ENCODE measurements at regions not wholly inside any gene's neighbourhood (a gene's known extent, or its start where the extent isn't known, plus 50 kb on each side); places are given as distances from the start of the nearest gene placed in this dataset.

DNA sequence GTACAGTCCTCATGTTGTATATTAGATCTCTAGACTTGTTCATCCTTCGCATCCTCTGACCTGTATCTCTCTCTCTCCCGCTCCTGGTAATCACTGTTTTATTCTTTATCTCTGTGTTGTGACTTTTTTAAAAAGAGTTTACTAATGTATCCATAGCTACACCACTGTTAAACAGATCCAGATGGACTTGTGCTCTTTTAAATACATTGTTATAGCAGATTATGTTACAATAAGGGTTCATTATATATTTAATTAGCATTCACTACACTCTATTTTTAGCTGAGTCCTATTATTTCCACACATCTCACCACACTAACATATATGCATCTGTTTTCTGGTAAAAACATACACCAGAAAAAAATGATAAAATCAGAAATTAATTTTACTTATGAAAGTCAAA lies 90.5 kb downstream of the RBM43 start:
- Histone ChIP-seq H3K9me3 (ENCODE audit: control insufficient read depth in 1 of 2, low read length in 2 of 2) (no peaks in the 10 kb centered on the region), H3K27ac (ENCODE audit: low read depth, low read length) (no peak overlapping the region), H3K36me3 (ENCODE audit: insufficient read depth, low read length) (no peaks in the 10 kb centered on the region), H3K4me3 (ENCODE audit: low read length in 2 of 2) (no peak overlapping the region), H3K27me3 (ENCODE audit: insufficient read depth, low read length) (no peaks in the 10 kb centered on the region), H3K4me1 (ENCODE audit: insufficient read depth, low read length) (no peaks in the 10 kb centered on the region)
- no peak overlapping the region for H3K4me3 Mint-ChIP-seq
- DNase-seq, result no peak
- POLR2A ChIA-PET (ENCODE audit: partially characterized antibody), result no interaction called here
- no peaks in the 10 kb centered on the region for H3K9me3 Mint-ChIP-seq
- H3K27me3 Mint-ChIP-seq, result peaks cover 3 to 4% of the 10 kb centered on the region in 2 donors
- no peaks in the 10 kb centered on the region for H3K4me1 Mint-ChIP-seq
- H3K36me3 Mint-ChIP-seq, result no peaks in the 10 kb centered on the region
- CTCF ChIA-PET (ENCODE audit: partially characterized antibody), result no interaction called here
- H3K27ac Mint-ChIP-seq, result no peak overlapping the region
- intact Hi-C loops (cut with micrococcal nuclease), result no loop called here

DNA sequence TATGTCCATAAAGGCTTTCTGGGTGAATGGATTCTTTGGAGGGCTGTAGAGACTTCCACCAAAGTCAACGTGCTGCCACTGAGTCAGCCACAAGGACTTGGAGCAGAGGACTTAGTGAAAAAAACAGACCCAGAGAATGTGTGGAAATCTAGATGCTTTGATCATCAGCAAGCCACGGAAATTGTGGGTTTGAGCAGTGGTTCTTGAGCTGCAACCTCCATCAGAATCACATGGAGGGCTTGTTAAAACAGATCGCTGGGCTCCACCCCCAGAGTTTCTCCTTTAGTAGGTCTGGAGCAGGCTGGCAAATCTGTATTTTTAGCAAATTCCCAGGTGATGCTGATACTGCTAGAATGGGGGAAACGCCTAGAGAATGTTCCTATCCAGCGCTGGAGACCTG lies 95.3 kb downstream of the RBM43 start:
- Mint-ChIP-seq H3K27me3 (peaks cover 6 to 7% of the 10 kb centered on the region in 2 donors), H3K4me1 (peaks cover 0 to 2% (median 0%) of the 10 kb centered on the region in 4 donors), H3K9me3 (peaks cover 0 to 2% (median 0%) of the 10 kb centered on the region in 8 donors), H3K36me3 (no peaks in the 10 kb centered on the region), H3K4me3 (no peak overlapping the region), H3K27ac (no peak overlapping the region)
- DNase-seq, result no peak
- intact Hi-C loops (cut with micrococcal nuclease), result no loop called here
- no peaks in the 10 kb centered on the region for H3K27me3 ChIP-seq (ENCODE audit: insufficient read depth, low read length)
- no peak overlapping the region for H3K4me3 ChIP-seq (ENCODE audit: low read length in 2 of 2)
- H3K36me3 ChIP-seq (ENCODE audit: insufficient read depth, low read length), result no peaks in the 10 kb centered on the region
- H3K9me3 ChIP-seq (ENCODE audit: control insufficient read depth in 1 of 2, low read length in 2 of 2), result no peaks in the 10 kb centered on the region
- H3K4me1 ChIP-seq (ENCODE audit: insufficient read depth, low read length), result no peaks in the 10 kb centered on the region
- POLR2A ChIA-PET (ENCODE audit: partially characterized antibody), result no interaction called here
- CTCF ChIA-PET (ENCODE audit: partially characterized antibody), result no interaction called here
- no peak overlapping the region for H3K27ac ChIP-seq (ENCODE audit: low read depth, low read length)

DNA sequence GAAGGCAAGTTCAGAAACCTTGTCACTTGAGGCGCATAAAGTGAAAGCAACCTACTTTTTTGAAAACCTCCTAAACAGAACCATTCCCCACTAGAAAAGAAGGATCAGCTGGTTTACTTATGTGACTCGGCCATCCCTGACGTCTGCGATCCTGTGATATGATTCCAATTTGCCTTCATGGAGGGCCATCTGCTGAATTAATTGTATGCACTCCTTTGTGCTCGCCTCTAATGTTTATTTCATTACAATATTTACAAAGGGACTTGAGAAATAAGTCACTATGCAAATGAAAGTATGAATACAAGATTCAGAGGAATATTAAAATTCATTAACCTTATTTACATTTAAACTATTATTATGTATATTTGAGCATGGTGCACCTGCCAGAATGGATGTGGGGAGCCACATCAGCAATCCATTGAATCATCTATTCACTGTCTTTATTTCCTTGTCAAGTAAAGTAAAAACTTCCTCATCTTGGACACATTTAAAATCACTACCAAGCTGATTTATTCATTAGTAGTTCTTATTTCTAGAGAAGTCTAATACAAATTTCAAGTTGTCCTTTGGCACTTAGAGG lies 96.5 kb downstream of the RBM43 start:
- Mint-ChIP-seq H3K27ac (no peak overlapping the region), H3K4me3 (no peak overlapping the region), H3K36me3 (no peaks in the 10 kb centered on the region), H3K27me3 (peaks cover 6 to 9% of the 10 kb centered on the region in 2 donors), H3K4me1 (peaks cover 0 to 2% (median 0%) of the 10 kb centered on the region in 4 donors), H3K9me3 (peaks cover 0 to 2% (median 0%) of the 10 kb centered on the region in 8 donors)
- no peak overlapping the region for H3K27ac ChIP-seq (ENCODE audit: low read depth, low read length)
- H3K9me3 ChIP-seq (ENCODE audit: control insufficient read depth in 1 of 2, low read length in 2 of 2), result no peaks in the 10 kb centered on the region
- no peaks in the 10 kb centered on the region for H3K4me1 ChIP-seq (ENCODE audit: insufficient read depth, low read length)
- ChIA-PET CTCF (ENCODE audit: partially characterized antibody) (no interaction called here), POLR2A (ENCODE audit: partially characterized antibody) (no interaction called here)
- H3K36me3 ChIP-seq (ENCODE audit: insufficient read depth, low read length), result no peaks in the 10 kb centered on the region
- no peak overlapping the region for H3K4me3 ChIP-seq (ENCODE audit: low read length in 2 of 2)
- peaks cover 5% of the 10 kb centered on the region for H3K27me3 ChIP-seq (ENCODE audit: insufficient read depth, low read length)
- intact Hi-C loops (cut with micrococcal nuclease), result no loop called here
- no peak for DNase-seq

DNA sequence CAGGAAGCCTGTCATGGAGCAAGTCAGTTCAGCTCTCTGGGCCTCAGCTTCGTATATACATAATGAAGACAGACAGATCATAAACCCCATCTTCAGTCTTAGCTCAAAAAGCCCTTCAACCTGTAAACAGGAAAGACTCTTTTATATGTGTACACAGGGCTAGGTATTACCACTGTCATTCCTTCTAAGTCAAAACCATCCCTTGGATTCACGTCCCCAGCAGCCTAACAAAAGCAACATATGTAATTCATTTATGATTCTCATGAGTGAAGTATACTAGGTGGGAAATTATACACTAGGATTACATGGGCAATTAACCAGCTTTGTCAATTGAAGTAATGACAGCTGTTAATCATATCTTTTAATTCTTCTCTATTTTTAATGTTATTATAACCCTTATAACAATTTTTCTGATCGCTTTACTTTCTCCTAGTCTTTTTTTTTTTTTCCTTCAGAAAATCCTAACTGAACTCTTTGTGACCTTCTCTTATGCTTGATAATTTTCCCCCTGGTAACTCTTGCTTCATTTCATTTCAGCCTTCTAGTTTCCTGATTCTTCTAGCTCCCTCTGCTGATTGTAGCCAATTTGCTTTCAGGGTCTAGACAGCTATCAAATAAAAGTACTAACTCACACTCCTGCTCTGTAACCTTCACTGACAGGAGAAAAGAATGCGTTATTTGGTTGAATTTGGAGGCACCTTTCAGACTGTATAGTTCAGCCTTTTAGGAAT lies 99.7 kb downstream of the RBM43 start:
- Mint-ChIP-seq H3K4me1 (peaks cover 0 to 2% (median 0%) of the 10 kb centered on the region in 4 donors), H3K9me3 (peaks cover 0 to 2% (median 0%) of the 10 kb centered on the region in 8 donors), H3K4me3 (no peak overlapping the region), H3K27me3 (peaks cover 9 to 12% of the 10 kb centered on the region in 2 donors), H3K36me3 (no peaks in the 10 kb centered on the region), H3K27ac (no peak overlapping the region)
- no peak overlapping the region for H3K4me3 ChIP-seq (ENCODE audit: low read length in 2 of 2)
- ChIA-PET CTCF (ENCODE audit: partially characterized antibody) (no interaction called here), POLR2A (ENCODE audit: partially characterized antibody) (no interaction called here)
- peaks cover 5% of the 10 kb centered on the region for H3K27me3 ChIP-seq (ENCODE audit: insufficient read depth, low read length)
- H3K4me1 ChIP-seq (ENCODE audit: insufficient read depth, low read length), result no peaks in the 10 kb centered on the region
- intact Hi-C loops (cut with micrococcal nuclease), result no loop called here
- no peaks in the 10 kb centered on the region for H3K9me3 ChIP-seq (ENCODE audit: control insufficient read depth in 1 of 2, low read length in 2 of 2)
- no peaks in the 10 kb centered on the region for H3K36me3 ChIP-seq (ENCODE audit: insufficient read depth, low read length)
- H3K27ac ChIP-seq (ENCODE audit: low read depth, low read length), result no peak overlapping the region
- DNase-seq, result no peak

DNA sequence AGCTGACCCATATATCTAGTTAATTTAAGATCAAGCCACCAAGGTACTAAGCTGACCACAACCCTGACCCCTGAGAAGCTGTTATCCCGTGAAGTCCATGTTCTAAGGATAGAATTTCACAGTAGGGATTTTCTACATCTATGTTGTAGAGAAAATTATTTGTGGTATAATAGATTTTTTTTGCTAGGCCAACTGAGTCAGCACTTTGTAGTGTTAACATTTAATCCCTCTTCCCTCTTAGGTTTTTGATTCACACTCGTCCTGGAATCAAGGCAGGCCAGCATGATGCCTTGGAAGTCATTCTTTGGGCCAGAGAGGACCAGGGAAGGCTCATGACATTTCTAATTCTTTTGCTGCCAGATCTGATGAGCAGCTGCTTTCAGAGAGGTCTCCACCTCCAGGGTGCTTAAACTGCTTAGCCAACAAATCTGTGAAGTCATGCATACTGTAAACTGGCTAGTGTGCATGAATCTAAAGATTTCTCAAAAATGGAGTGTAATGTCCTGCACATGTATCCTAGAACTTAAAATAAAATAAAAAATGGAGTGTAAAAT lies 102.5 kb downstream of the RBM43 start:
- Mint-ChIP-seq H3K9me3 (no peaks in the 10 kb centered on the region), H3K4me3 (no peak overlapping the region), H3K36me3 (no peaks in the 10 kb centered on the region), H3K27me3 (peaks cover 7 to 18% of the 10 kb centered on the region in 2 donors), H3K27ac (no peak overlapping the region), H3K4me1 (no peaks in the 10 kb centered on the region)
- no peaks in the 10 kb centered on the region for H3K9me3 ChIP-seq (ENCODE audit: control insufficient read depth in 1 of 2, low read length in 2 of 2)
- POLR2A ChIA-PET (ENCODE audit: partially characterized antibody), result no interaction called here
- CTCF ChIA-PET (ENCODE audit: partially characterized antibody), result no interaction called here
- no peak overlapping the region for H3K27ac ChIP-seq (ENCODE audit: low read depth, low read length)
- no peaks in the 10 kb centered on the region for H3K36me3 ChIP-seq (ENCODE audit: insufficient read depth, low read length)
- peaks cover 5% of the 10 kb centered on the region for H3K27me3 ChIP-seq (ENCODE audit: insufficient read depth, low read length)
- DNase-seq, result no peak
- intact Hi-C loops (cut with micrococcal nuclease), result no loop called here
- H3K4me3 ChIP-seq (ENCODE audit: low read length in 2 of 2), result no peak overlapping the region
- H3K4me1 ChIP-seq (ENCODE audit: insufficient read depth, low read length), result no peaks in the 10 kb centered on the region

DNA sequence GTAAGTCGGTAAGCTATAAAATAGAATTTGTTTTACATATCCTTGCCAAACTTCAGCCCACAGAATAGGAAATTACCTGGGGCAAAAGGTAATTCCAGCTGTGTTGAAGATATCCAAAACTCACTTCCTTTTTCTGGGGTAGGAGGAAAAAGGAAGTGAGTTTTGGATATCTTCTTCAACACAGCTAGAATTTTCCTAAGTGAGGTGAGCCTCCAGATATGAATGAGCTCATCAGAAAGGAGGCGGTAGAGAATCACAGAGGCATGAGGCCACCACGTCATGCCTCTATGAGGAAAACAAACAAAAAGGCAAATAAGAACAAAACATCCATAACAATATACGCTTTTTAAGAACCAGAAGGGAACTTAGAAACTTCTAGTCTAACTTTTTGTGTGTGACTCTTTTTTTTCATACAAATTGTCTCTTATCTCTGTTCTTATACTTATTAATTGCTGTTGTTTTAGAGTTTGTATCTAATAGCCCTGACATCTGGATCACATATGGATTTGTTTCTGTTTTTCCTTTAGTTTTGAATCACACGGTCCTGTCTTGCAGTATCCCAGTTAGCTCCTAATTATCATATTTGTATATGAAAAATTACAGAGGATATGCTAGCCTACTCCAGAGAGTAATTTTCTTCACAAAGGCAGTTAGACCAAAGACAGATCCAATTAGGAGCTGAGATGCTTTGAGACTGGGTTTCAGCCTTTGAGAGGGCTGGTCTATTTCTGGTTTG lies 104.5 kb downstream of the RBM43 start:
- no peaks in the 10 kb centered on the region for H3K9me3 ChIP-seq (ENCODE audit: control insufficient read depth in 1 of 2, low read length in 2 of 2)
- no peak overlapping the region for H3K4me3 ChIP-seq (ENCODE audit: low read length in 2 of 2)
- Mint-ChIP-seq H3K27me3 (peaks cover 7 to 11% of the 10 kb centered on the region in 2 donors), H3K4me3 (no peak overlapping the region), H3K9me3 (no peaks in the 10 kb centered on the region), H3K36me3 (no peaks in the 10 kb centered on the region), H3K27ac (no peak overlapping the region), H3K4me1 (no peaks in the 10 kb centered on the region)
- DNase-seq, result no peak
- no peak overlapping the region for H3K27ac ChIP-seq (ENCODE audit: low read depth, low read length)
- intact Hi-C loops (cut with micrococcal nuclease), result no loop called here
- no peaks in the 10 kb centered on the region for H3K36me3 ChIP-seq (ENCODE audit: insufficient read depth, low read length)
- CTCF ChIA-PET (ENCODE audit: partially characterized antibody), result interaction anchor here (1.1 kb wide), 3 partner anchors 10 to 82 kb away, joined by 3 read pairs; no protein-coding TSS in a partner anchor
- no peaks in the 10 kb centered on the region for H3K4me1 ChIP-seq (ENCODE audit: insufficient read depth, low read length)
- H3K27me3 ChIP-seq (ENCODE audit: insufficient read depth, low read length), result peaks cover 5% of the 10 kb centered on the region
- POLR2A ChIA-PET (ENCODE audit: partially characterized antibody), result no interaction called here

DNA sequence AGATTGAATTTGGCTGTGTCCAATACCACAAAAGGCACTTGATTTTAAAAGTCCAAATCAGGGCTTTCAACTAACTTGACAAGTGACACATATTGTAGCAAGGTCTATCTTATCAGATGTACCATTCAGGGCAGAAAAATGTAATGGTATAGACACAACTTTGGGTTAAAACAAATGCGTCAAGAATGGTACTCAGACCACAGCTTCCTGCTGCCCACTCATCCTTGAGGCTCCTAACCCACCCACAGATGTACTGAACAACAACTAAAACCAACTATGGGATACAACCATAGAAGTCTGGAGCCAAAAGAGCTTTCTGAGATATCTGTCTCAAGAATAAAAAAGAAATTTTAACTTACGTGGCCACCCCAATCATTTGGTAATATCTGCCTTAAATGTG lies 105.2 kb downstream of the RBM43 start:
- Mint-ChIP-seq H3K4me1 (no peaks in the 10 kb centered on the region), H3K27me3 (peaks cover 9 to 13% of the 10 kb centered on the region in 2 donors), H3K4me3 (no peak overlapping the region), H3K27ac (no peak overlapping the region), H3K36me3 (no peaks in the 10 kb centered on the region), H3K9me3 (no peaks in the 10 kb centered on the region)
- DNase-seq, result no peak
- no peak overlapping the region for H3K27ac ChIP-seq (ENCODE audit: low read depth, low read length)
- H3K27me3 ChIP-seq (ENCODE audit: insufficient read depth, low read length), result peaks cover 5% of the 10 kb centered on the region
- H3K9me3 ChIP-seq (ENCODE audit: control insufficient read depth in 1 of 2, low read length in 2 of 2), result no peaks in the 10 kb centered on the region
- intact Hi-C loops (cut with micrococcal nuclease), result no loop called here
- CTCF ChIA-PET (ENCODE audit: partially characterized antibody), result interaction anchor here (1.1 kb wide), 1 partner anchor 83 kb away, joined by 3 read pairs; no protein-coding TSS in a partner anchor
- H3K4me1 ChIP-seq (ENCODE audit: insufficient read depth, low read length), result no peaks in the 10 kb centered on the region
- H3K36me3 ChIP-seq (ENCODE audit: insufficient read depth, low read length), result no peaks in the 10 kb centered on the region
- POLR2A ChIA-PET (ENCODE audit: partially characterized antibody), result no interaction called here
- H3K4me3 ChIP-seq (ENCODE audit: low read length in 2 of 2), result no peak overlapping the region

All from CD4-positive, alpha-beta memory T cell (primary cell).